DMS153 (cell line): ENCODE measurements at regions not wholly inside any gene's neighbourhood (a gene's known extent, or its start where the extent isn't known, plus 50 kb on each side); places are given as distances from the start of the nearest gene placed in this dataset.

Experiments
- DNase-seq: peaks from one replicate; lab custom pipeline; 2025; lab: John Stamatoyannopoulos, UW

- DNase-seq, result peak; percentile 66
Measured at GRCh38 chr5:72005671-72006070, 101.6 kb upstream of the MAP1B start.

DNA sequence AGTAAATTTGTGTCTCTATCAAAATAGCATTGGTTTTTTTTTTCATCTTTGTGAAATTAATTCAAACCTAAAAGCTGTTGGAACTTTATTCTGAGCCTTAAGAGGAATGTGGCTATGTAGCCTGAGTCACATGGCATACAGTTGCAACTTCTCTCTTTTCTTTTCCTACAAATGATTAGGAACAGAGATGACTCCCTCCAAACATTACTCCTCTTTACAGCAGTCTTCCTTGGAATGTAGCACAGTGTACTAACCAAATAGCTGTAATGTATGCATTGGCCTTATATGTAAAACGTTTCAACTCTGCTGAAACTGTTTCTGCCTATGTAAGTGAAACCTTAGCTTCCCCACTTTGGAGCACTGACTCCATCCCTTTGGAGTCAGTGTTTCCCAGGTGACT is 100.9 kb upstream of the MAP1B start:
- DNase-seq, result no peak

DNA sequence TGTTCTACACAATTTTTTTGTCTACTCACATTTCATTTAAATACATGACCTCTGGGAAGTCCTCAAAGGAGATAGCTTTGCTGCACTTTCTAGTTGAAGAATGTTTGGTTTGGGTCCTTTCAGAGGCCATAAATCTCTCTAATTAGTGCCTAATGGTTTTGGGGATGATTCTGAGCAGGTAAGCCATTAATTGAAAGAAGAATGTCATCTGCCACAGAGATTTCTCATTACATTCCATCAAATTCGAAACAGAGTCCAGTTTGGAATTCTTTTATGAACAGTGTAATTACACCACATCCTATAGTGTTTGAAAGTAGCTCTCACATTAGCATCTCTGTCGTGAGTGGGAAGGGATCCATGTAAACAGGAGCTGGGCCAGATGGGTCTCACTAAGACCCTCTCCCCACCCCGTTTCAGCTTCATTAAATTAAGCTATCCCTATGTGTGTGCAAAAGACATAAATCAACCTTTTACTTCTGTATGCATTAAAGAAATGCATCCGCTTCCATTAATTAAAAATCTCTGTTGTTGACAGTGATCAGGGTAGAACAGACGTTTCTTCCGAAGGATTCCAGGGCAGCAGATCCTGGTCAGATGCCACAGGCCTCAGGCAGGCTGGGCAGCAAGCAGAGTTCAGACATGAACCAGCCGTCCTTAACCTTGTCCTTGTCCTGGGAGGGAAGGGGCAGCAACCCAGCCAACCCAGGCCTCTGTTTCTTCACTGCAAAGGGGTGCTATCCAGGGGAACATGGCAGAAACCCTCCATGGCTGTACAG is 99.8 kb upstream of the MAP1B start:
- no peak for DNase-seq

- DNase-seq, result no peak
Measured at GRCh38 chr5:72009280-72009679, 98.0 kb upstream of the MAP1B start.

- DNase-seq, result no peak
Measured at GRCh38 chr5:72010430-72010829, 96.8 kb upstream of the MAP1B start.

- DNase-seq, result no peak
Measured at GRCh38 chr5:72012906-72013305, 94.4 kb upstream of the MAP1B start.

GRCh38 chr5:72013766-72014624 is 93.3 kb upstream of the MAP1B start:
- peak; percentile 60 for DNase-seq

- DNase-seq, result peak; percentile 87
Measured at GRCh38 chr5:72015103-72015548, 92.1 kb upstream of the MAP1B start.

DNA sequence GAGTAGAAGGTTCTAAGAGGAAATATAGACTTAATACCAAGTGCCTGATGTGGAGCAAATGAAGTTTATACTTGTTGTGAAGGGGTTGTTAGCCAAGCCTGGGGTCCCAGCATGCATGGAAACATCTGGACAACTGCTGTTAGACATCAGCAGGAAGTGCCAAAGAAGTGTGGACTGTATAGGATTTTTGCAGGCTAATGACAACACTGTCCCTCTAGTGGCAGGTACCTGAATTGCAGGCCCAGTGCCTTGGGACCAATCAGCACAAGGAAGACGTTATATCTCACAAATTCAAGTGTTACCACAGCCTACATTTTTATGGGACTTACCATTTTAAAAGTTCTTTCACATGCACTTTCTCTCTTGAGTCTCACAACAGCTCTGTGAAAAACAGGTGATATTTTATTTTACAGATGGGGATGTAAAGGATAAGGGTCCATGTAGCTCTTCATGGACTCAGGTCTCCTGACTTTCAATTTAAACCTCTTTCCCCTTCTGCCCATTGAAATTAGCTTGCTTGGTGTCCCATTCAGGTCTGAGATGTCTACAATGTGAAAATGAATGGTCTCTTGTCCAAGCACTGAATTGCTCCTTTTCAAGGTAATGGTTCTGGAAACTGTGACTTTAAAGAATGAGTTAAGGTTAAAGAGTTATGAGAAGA is 89.0 kb upstream of the MAP1B start:
- DNase-seq, result no peak

GRCh38 chr5:72020161-72020983 is 86.9 kb upstream of the MAP1B start:
- DNase-seq, result no peak

GRCh38 chr5:72021651-72022357 is 85.5 kb upstream of the MAP1B start:
- peak; percentile 67 for DNase-seq

- DNase-seq, result no peak
Measured at GRCh38 chr5:72028382-72028781, 78.9 kb upstream of the MAP1B start.

DNA sequence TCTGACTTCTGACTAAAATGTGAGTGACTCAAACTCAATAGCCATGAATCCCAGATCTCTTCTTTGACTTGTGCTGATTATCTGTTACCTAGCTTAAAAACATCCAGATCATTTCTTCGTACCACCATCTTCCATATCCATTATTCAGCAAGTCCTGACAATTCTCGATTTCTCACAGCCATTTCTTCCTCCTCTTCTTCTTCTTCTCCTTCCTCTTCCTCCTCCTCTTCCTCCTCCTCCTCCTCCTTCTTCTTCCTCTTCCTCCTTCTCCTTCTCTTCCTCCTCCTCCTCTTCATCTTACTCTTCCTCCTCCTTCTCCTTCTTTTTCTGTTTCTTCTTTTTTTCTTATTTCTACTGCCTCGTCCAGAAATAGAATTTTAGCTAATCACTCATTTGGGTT is 77.0 kb upstream of the MAP1B start:
- no peak for DNase-seq

DNA sequence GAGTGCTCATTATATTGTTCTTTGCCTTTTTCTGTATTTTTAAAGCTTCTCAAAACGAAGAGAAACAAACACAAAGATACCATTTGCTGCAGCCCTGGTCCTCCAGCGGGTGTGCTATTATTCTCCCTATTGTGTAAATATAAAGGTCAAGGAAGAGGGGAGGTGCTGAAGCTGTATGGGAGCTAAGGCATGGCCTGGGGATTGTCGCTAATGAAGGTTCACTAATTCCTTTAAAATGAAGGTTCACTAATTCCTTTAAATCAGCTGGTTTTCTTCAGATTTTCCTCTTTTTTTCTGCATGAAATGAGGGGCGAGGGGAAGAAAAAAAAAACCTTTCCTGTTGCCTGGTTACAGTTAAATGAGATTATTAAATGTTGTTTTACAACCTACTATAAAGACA is 74.5 kb upstream of the MAP1B start:
- DNase-seq, result no peak

DNA sequence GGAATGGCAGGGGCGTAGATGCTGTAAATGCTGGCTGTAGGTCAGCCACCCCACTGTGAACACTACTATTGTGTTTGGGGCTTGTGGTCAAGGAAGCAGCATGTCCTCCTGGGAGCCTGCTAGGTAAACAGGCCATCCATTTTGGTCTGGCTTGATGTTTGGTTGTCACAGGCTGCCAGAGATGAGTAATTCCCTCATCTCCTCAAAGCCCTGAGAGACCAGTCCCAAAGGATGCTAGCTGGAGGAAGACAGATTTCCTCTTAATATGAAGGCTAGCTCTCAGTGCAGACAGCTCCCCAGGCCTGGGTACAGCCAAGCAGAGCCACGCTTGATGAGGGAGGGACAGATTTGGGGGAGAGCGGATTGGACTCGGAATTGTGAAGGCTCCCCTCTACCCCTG is 72.5 kb upstream of the MAP1B start:
- no peak for DNase-seq

DNA sequence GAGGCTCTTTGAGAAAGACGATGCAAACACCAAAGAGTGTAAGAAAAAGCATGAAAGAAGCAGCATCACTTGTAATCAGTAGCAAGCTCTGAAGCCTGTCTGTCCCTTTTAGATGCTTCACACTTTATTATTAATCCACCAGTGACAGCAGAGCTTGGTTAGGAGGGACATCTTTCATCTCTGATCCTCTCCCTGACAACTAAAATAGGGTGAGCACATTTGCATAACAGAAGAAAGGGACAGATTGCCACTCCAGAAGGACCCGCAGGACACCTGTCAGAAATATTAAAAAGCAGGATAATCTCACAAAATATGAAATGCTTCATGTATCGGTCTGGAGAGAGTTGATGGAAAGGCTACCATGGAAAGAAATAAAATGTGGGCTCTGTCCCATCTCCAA is 71.4 kb upstream of the MAP1B start:
- DNase-seq, result no peak

GRCh38 chr5:72036951-72037350 is 70.3 kb upstream of the MAP1B start:
- DNase-seq, result no peak

GRCh38 chr5:72040513-72040912 is 66.8 kb upstream of the MAP1B start:
- no peak for DNase-seq

- DNase-seq, result no peak
Measured at GRCh38 chr5:72041654-72042053, 65.6 kb upstream of the MAP1B start.

DNA sequence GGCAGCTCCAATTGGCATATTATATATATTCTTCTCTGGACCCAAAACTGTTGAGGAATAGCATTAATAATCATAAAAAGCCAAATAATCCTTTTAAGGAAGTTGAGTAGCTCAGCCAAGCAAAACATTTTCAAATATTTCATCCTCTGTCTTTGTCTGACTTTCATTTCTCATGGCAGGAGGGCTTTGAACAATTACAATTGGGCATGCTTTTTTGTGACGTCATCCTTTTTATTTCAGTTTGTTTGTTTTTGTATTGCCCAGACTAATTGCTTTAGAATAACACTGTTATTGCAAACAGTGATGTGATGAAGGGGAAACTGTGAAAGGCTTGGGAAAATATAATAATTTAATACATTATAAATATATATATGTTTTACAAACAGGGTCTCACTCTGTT is 65.2 kb upstream of the MAP1B start:
- no peak for DNase-seq

- DNase-seq, result no peak
Measured at GRCh38 chr5:72045692-72046091, 61.6 kb upstream of the MAP1B start.
